Hepatocyte (in vitro differentiated cells): ENCODE measurements at regions not wholly inside any gene's neighbourhood (a gene's known extent, or its start where the extent isn't known, plus 50 kb on each side); places are given as distances from the start of the nearest gene placed in this dataset.

Source experiments
- DNase-seq: peaks from one replicate; pipeline ENCODE4 v3.0.0-alpha.2; 2016; ENCODE audit warnings: low spot score
- H2AFZ ChIP-seq: fragments of 200-600 bp; sonication (generic); 2 replicates; pipeline ENCODE4 v1.6.0; 2016; ENCODE audit warnings: antibody characterized with exemption, mild to moderate bottlenecking
- H3K27ac ChIP-seq: fragments of 200-600 bp; sonication (generic); 2 replicates; pipeline ENCODE4 v1.5.1; 2016; ENCODE audit warnings: mild to moderate bottlenecking
- H3K27me3 ChIP-seq: fragments of 200-600 bp; sonication (generic); 2 replicates; pipeline ENCODE4 v1.6.1; 2016
- H3K36me3 ChIP-seq: fragments of 200-600 bp; sonication (generic); replicated peaks from 2 replicates; pipeline ENCODE4 v1.5.1; 2016; ENCODE audit warnings: low read depth; ENCODE audit not compliant: insufficient read depth
- H3K4me1 ChIP-seq: fragments of 200-600 bp; sonication (generic); 2 replicates; pipeline ENCODE4 v1.5.1; 2016; ENCODE audit warnings: mild to moderate bottlenecking, moderate library complexity; ENCODE audit not compliant: insufficient read depth
- H3K4me2 ChIP-seq: fragments of 200-600 bp; sonication (generic); 2 replicates; pipeline ENCODE4 v1.6.0; 2016
- H3K4me3 ChIP-seq: fragments of 200-600 bp; sonication (generic); 2 replicates; pipeline ENCODE4 v1.5.1; 2016; ENCODE audit warnings: mild to moderate bottlenecking
- H3K79me2 ChIP-seq: fragments of 200-600 bp; sonication (generic); 2 replicates; pipeline ENCODE4 v1.6.0; 2017; ENCODE audit warnings: mild to moderate bottlenecking
- H3K9me2 ChIP-seq: fragments of 200-600 bp; sonication (generic); replicated peaks from 2 replicates; pipeline ENCODE4 v1.6.0; 2017; ENCODE audit warnings: mild to moderate bottlenecking; ENCODE audit not compliant: insufficient read depth
- H3K9me3 ChIP-seq: fragments of 200-600 bp; sonication (generic); 2 replicates; pipeline ENCODE4 v1.5.1; 2016; ENCODE audit warnings: low read depth, mild to moderate bottlenecking
- H4K20me1 ChIP-seq: fragments of 200-600 bp; sonication (generic); 2 replicates; pipeline ENCODE4 v1.6.0; 2016; ENCODE audit warnings: mild to moderate bottlenecking; ENCODE audit not compliant: insufficient read depth, poor library complexity, severe bottlenecking
- EZH2 ChIP-seq: fragments of 200-600 bp; sonication (generic); IDR thresholded peaks from 2 replicates; pipeline ENCODE4 v1.6.1; 2016; ENCODE audit warnings: antibody characterized with exemption, mild to moderate bottlenecking, borderline replicate concordance
- EZH2phosphoT487 ChIP-seq: fragments of 200-600 bp; sonication (generic); IDR thresholded peaks from one replicate; pipeline ENCODE4 v1.6.1; 2018; ENCODE audit warnings: antibody characterized with exemption, mild to moderate bottlenecking, low read depth, moderate library complexity; ENCODE audit not compliant: unreplicated experiment, severe bottlenecking
- WGBS: methylation state at CpG from one replicate; pipeline ENCODE4 v1.1.6; 2016; ENCODE audit warnings: low lambda C conversion rate; ENCODE audit errors: missing lambda C conversion rate; 5-methylcytosine and 5-hydroxymethylcytosine counted together
- TF ChIP-seq, protein P1 (sequence below): fragments of 200-600 bp; sonication (generic); IDR thresholded peaks from 2 replicates; pipeline ENCODE4 v1.5.1; 2016; ENCODE audit warnings: antibody characterized with exemption, mild to moderate bottlenecking; ENCODE audit not compliant: poor library complexity

DNA sequence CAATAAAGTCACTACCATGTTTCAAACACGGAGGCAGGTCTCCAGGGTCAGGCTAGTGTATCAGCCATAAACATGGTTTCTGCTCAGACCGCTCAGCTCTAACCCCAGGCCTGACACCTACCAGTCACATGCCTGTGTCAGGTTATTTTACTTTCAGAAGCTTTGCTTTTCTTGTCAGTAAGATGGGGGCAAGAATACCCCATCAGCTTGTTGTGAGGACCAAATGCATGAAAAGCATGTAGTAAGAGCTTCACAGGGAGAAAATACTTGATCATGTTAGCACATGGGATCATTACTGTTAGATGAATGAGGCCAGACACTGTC, 65.2 kb upstream of the PIM1 start:
- Histone ChIP-seq H3K79me2 (no peaks in the 10 kb centered on the region), H3K4me3 (no peak overlapping the region), H3K27ac (peak overlapping the region; percentile 78), H4K20me1 (no peaks in the 10 kb centered on the region), H3K9me3 (no peaks in the 10 kb centered on the region), H3K4me1 (peaks cover 47% of the 10 kb centered on the region), H3K27me3 (no peaks in the 10 kb centered on the region), H3K9me2 (no peaks in the 10 kb centered on the region), H3K4me2 (no peak overlapping the region), H2AFZ (no peak overlapping the region), H3K36me3 (no peaks in the 10 kb centered on the region)
- TF ChIP-seq EZH2phosphoT487 (no peak), EZH2 (no peak)
- TF ChIP-seq, protein P1, sequence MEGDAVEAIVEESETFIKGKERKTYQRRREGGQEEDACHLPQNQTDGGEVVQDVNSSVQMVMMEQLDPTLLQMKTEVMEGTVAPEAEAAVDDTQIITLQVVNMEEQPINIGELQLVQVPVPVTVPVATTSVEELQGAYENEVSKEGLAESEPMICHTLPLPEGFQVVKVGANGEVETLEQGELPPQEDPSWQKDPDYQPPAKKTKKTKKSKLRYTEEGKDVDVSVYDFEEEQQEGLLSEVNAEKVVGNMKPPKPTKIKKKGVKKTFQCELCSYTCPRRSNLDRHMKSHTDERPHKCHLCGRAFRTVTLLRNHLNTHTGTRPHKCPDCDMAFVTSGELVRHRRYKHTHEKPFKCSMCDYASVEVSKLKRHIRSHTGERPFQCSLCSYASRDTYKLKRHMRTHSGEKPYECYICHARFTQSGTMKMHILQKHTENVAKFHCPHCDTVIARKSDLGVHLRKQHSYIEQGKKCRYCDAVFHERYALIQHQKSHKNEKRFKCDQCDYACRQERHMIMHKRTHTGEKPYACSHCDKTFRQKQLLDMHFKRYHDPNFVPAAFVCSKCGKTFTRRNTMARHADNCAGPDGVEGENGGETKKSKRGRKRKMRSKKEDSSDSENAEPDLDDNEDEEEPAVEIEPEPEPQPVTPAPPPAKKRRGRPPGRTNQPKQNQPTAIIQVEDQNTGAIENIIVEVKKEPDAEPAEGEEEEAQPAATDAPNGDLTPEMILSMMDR: no peak
- WGBS: 17% methylated on average over 2 of the region's 2 CpGs
- no peak for DNase-seq

DNA sequence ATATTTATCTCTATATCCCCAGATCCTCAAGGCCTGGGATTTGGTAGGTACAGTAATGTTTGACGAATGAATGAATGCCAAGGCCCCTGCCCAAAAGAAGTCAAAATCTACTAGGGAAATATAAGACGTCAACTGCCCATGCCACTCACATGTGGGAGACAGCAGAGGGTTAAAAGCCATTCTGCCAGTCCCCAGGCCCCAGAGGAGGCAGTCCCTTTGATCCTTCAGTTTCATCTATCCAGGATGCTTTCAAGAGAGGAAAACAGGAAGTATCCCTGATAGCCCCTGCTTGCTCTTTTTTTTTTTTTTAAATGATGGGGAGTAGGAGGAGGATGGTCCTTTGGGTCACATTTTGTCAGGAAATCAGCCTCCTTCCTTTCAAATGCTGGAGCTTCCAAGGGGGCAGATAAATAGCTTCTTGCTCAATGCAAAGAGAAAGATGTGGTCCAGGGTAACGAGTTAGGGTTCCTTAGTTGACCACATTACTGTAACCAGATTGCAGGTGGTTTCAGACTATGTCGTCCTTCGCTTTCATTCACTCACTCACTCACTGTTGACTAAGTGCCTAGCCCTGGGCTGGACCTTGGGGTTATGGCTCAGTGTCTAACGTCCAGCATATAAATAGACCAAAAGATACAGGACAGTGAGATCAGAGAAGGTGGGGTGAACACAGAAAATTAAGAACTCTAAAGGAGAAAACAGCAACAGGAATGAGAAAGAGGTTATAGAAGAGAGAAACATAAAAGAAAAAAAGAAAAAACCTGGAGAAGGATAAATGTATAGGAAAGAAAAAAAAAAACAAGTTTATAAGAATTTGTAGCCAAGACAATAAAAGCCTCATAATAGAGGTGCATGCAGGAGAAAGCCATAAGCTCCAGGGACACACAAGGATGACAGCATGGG, 64.6 kb upstream of the PIM1 start:
- H2AFZ ChIP-seq: no peak overlapping the region
- no peaks in the 10 kb centered on the region for H3K79me2 ChIP-seq
- 74% methylated on average over 6 of the region's 6 CpGs for WGBS
- peak overlapping the region; percentile 78 for H3K27ac ChIP-seq
- no peaks in the 10 kb centered on the region for H3K36me3 ChIP-seq
- no peaks in the 10 kb centered on the region for H4K20me1 ChIP-seq
- H3K27me3 ChIP-seq: no peaks in the 10 kb centered on the region
- no peak overlapping the region for H3K4me2 ChIP-seq
- H3K9me2 ChIP-seq: no peaks in the 10 kb centered on the region
- H3K9me3 ChIP-seq: no peaks in the 10 kb centered on the region
- TF ChIP-seq, protein P1: no peak
- H3K4me3 ChIP-seq: no peak overlapping the region
- peaks cover 53% of the 10 kb centered on the region for H3K4me1 ChIP-seq
- no peak for DNase-seq

DNA sequence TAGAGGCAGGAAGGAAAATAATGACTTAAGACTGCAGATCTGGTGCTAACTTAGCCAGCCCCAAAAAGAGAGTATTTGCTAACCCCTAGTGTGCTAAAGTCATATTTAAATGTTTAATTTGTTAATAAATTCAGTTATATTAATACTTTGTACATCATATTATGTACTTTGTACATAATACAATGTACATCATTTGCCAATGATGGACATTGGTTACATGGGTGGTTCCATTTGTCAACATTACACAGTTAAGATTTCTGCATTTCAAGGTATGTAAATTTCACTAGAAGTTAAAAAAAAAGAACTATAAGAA, 63.9 kb upstream of the PIM1 start:
- Histone ChIP-seq H3K9me3 (no peaks in the 10 kb centered on the region), H3K4me2 (no peak overlapping the region), H3K9me2 (no peaks in the 10 kb centered on the region), H3K27me3 (no peaks in the 10 kb centered on the region), H3K4me1 (peaks cover 58% of the 10 kb centered on the region), H3K4me3 (no peak overlapping the region), H2AFZ (no peak overlapping the region), H3K79me2 (no peaks in the 10 kb centered on the region), H3K36me3 (no peaks in the 10 kb centered on the region), H3K27ac (peak overlapping the region; percentile 78), H4K20me1 (no peaks in the 10 kb centered on the region)
- TF ChIP-seq EZH2: no peak
- TF ChIP-seq, protein P1: no peak
- TF ChIP-seq EZH2phosphoT487: no peak
- DNase-seq: no peak

DNA sequence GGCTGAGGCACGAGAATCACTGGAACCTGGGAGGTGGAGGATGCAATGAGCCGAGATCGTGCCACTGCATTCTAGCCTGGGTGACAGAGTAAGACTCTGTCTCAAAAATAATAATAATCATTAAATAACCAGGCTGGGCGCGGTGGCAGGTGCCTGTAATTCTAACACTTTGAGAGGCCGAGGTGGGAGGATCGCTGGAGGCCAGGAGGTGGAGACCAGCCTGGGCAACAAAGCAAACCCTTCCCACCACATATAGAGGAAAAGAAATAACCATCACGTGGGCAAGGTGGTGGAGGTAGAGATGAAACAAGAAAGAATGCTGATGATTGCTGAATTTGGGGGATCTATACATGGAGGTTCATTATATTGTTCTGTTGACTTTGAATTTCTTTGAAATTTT, 63.4 kb upstream of the PIM1 start:
- whole genome bisulfite sequencing: 98% methylated on average over 8 of the region's 8 CpGs

More for the DNA sequence above, 63.4 kb upstream of the PIM1 start:
- Histone ChIP-seq H3K27me3 (no peaks in the 10 kb centered on the region), H3K4me3 (no peak overlapping the region), H3K9me2 (no peaks in the 10 kb centered on the region), H3K9me3 (no peaks in the 10 kb centered on the region), H3K36me3 (no peaks in the 10 kb centered on the region), H2AFZ (no peak overlapping the region), H3K4me1 (peaks cover 57% of the 10 kb centered on the region), H3K27ac (peak overlapping the region; percentile 78), H3K4me2 (no peak overlapping the region), H4K20me1 (no peaks in the 10 kb centered on the region), H3K79me2 (no peaks in the 10 kb centered on the region)
- no peak for TF ChIP-seq EZH2
- no peak for TF ChIP-seq EZH2phosphoT487
- TF ChIP-seq, protein P1: no peak
- no peak for DNase-seq
